ENCODE measurements at regions not wholly inside any gene's neighbourhood (a gene's known extent, or its start where the extent isn't known, plus 50 kb on each side); places are given as distances from the start of the nearest gene placed in this dataset.

DNA sequence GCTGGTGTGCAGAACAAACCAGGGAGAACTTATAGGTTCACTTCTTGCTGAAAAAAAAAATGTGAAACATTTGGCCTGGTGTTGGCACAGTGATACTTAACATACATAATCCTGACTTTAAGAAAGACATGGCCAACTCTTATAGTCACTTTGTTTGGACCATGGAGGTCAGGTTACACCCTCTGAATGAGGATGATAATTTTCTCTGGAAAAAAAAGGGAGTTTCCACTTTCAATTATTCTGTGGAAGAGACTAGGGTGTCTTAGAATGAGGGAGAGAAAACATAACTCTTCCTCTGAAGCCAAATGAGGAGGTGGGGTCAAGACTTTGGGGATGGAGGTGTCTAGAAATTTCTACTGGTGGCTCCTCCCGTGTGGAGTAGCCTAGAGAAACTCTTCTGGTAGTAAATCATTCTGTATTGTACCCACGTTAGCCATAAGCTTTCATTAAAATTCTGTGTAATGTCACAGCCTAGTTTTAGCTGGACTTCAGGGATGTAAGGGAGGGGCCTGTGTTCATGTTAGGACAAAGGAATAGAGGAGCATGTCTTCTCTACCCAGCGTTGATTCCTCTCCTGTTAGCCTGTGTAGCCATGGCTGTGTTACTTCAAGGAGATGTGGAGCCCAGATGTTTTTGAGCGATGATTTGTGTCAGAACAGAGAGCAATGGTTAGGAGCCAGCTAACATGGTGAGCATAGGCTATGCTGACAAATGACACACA lies 328.3 kb downstream of the GPAT3 start:
- POLR2A ChIA-PET (ENCODE audit: low non-redundant PET): no interaction called here
- TF ChIP-seq, protein P1, sequence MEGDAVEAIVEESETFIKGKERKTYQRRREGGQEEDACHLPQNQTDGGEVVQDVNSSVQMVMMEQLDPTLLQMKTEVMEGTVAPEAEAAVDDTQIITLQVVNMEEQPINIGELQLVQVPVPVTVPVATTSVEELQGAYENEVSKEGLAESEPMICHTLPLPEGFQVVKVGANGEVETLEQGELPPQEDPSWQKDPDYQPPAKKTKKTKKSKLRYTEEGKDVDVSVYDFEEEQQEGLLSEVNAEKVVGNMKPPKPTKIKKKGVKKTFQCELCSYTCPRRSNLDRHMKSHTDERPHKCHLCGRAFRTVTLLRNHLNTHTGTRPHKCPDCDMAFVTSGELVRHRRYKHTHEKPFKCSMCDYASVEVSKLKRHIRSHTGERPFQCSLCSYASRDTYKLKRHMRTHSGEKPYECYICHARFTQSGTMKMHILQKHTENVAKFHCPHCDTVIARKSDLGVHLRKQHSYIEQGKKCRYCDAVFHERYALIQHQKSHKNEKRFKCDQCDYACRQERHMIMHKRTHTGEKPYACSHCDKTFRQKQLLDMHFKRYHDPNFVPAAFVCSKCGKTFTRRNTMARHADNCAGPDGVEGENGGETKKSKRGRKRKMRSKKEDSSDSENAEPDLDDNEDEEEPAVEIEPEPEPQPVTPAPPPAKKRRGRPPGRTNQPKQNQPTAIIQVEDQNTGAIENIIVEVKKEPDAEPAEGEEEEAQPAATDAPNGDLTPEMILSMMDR (conservative IDR thresholded peaks at IDR 0.05; ENCODE audit: low read depth): no peak
- DNase-seq (ENCODE audit: low spot score): no peak
- CTCF ChIA-PET: no interaction called here
- no peak overlapping the region for H3K27ac ChIP-seq

DNA sequence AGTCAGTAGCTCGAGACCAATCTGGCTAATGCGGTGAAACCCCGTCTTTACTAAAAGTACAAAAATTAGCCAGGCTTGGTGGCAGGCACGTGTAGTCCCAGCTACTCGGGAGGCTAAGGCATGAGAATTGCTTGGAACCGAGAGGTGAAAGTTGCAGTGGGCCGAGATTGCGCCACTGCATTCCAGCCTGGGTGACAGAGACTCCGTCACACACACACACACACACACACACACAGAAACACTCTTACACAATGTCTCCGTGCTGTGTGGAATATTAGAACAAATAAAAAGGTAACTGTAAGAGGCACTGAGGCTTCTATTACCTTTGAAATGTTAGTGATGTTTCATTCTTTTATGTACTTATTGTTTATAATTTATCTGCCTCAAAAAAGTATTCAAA lies 326.6 kb downstream of the GPAT3 start:
- no peak overlapping the region for H3K27ac ChIP-seq
- no peak for DNase-seq (ENCODE audit: low spot score)
- CTCF ChIA-PET: no interaction called here
- TF ChIP-seq, protein P1 (conservative IDR thresholded peaks at IDR 0.05; ENCODE audit: low read depth): no peak
- POLR2A ChIA-PET (ENCODE audit: low non-redundant PET): no interaction called here

DNA sequence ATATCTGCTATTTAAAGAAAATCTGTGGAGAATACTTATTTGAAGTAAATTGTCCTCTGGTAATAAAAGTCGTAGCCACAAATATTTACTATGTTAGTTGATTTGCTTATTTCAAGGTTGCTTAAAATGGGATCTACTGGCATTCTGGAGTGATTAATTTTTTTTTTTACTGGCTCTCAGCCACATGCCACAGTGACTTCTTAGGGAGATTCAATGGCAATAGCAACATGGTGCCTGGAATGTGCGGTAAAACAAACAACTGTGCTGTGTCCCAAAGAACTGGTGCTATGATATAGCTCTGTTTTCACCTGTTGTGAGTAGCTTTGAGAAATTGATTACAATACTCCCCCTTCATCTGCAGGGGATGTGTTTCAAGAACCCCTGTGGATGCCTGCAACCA lies 324.3 kb downstream of the GPAT3 start:
- TF ChIP-seq, protein P1 (conservative IDR thresholded peaks at IDR 0.05; ENCODE audit: low read depth): no peak
- no peak for DNase-seq (ENCODE audit: low spot score)
- ChIA-PET POLR2A (ENCODE audit: low non-redundant PET) (no interaction called here), CTCF (no interaction called here)
- H3K27ac ChIP-seq: no peak overlapping the region

DNA sequence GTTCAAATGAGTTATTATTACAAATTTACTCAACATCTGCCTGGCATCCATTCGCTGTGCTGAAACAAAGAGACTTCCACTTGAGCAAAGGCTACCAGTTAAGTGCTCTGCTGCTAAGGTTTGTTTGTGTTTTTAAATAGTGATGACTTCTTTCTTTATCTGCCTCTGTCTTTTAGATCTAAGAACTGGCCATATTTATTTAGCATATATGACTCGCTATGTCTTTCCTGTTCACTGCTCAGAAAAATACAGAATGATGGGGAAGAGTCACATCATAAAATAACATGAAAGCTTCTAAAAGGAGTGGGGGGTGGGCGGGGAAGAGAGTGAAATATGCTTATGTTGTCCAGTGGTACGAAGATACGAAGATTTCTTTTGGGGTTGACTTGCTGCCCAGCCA lies 322.2 kb downstream of the GPAT3 start:
- no peak for DNase-seq (ENCODE audit: low spot score)
- ChIA-PET POLR2A (ENCODE audit: low non-redundant PET) (no interaction called here), CTCF (no interaction called here)
- TF ChIP-seq, protein P1 (conservative IDR thresholded peaks at IDR 0.05; ENCODE audit: low read depth): no peak
- no peak overlapping the region for H3K27ac ChIP-seq

DNA sequence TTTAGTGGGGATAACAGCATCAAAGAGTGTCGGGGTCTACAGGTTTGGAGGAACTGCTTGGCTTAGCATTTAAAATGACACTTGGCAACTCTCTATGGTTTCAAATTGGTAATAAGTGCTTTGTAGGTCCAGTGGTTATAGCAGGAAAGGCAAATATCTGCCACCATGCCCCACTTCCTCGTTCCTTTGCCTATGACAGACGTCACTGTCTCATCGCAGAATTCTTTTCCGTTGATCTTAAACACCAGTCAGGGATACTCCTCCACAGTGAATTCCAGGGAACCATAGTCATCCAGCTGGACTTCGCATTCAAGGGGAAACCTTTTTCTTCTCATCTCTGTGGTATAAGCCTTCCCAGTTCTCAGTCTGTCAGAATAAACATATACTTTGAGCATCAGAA lies 319.1 kb downstream of the GPAT3 start:
- ChIA-PET POLR2A (ENCODE audit: low non-redundant PET) (no interaction called here), CTCF (no interaction called here)
- DNase-seq (ENCODE audit: low spot score): peak; percentile 60
- TF ChIP-seq, protein P1 (conservative IDR thresholded peaks at IDR 0.05; ENCODE audit: low read depth): no peak
- H3K27ac ChIP-seq: no peak overlapping the region

DNA sequence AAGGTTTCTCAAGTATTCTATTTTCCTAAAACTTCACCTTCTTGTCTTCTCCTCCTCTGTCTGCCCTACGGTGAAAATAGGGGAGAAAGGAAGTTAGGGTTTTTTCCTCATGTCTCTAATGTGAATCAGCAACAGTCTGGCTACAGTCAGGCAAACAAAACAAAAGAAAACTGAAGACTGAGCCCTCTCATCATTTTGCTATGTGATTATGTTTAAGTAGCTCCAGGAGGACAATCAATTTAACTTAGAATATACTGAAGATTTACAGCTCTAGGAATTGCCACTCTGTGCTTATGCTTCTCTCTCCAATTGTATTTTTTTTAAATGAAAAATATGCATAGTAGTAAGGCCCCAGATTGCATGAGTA lies 316.2 kb downstream of the GPAT3 start:
- no peak overlapping the region for H3K27ac ChIP-seq
- TF ChIP-seq, protein P1 (conservative IDR thresholded peaks at IDR 0.05; ENCODE audit: low read depth): no peak
- ChIA-PET CTCF (no interaction called here), POLR2A (ENCODE audit: low non-redundant PET) (no interaction called here)
- peak; percentile 30 for DNase-seq (ENCODE audit: low spot score)
